HK-2 (cell line): ENCODE measurements at regions not wholly inside any gene's neighbourhood (a gene's known extent, or its start where the extent isn't known, plus 50 kb on each side); places are given as distances from the start of the nearest gene placed in this dataset.

Experiments
- DNase-seq: peaks from one replicate; pipeline ENCODE4 v3.0.0-alpha.2; 2018; ENCODE audit not compliant: unreplicated experiment

DNA sequence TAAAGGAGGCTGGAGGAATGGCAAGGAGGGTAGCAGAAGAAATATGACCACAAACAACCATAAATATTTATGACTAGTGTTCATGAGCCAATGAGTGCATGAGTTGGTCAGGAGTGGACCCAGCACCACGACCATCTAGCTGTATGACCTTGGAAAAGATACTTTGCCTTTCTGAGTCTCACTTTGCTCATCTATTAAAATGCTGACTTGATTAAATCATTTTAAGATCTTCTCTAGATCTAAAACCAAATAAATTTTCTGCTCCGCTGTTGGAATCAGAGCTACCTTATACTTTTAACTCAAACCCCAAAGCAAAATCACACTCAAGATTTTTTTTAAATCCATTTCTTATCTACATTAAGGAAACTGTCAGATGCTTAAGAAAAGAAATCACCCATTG lies 207.0 kb downstream of the GPAM start:
- no peak for DNase-seq

DNA sequence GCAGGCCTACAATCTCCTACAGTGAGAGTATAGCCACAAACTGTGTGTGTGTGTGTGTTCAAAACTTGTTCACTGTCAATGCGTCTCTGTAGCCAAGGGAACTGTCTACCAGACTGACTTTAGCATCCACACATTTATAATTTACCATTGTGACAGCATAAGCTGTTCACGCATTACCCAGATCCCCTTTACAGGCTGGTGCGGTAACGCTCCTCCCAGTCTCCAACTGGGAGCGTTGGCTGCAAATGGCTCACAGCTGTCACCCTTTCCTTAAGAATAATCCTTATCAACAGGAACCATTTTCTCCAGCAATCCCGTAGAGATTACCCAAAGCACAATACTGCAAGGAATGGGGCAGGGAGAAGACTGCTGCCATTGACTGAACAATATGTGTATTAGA lies 199.5 kb downstream of the GPAM start:
- DNase-seq = no peak

DNA sequence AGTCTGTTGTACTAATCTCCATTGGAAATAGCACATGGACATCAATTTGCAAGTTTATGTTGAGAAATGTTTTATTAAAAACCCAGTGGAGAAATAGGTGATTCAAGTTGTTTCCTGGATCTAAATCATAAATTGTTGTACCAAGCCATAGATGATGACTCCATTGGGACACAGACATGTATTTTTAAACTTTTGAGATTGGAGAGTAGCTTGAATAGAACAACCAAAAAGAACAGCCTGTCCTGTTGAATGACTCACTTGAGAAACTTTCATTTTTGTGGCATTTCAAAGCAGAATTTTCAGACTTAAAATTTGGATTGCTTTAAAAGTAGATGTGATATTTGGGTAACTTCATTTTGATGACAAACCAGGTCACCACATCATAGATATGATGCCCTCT lies 197.5 kb downstream of the GPAM start:
- DNase-seq = no peak

DNA sequence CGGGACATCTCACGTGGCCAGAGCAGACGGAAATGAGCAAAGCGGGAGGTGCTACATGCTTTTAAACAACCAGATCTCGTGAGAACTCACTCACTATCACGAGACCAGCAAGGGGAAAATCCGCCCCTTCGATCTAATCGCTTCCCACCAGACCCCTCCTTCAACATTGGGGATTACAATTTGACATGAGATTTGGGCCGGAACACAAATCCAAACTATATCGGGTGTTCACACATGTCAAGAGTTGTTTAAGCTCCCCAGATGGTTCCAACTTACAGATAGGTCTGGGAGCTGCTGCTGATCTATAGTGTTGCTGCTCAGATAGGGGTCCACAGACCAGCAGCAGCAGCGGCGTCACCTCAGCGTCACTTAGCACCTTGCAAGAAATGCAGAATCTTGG lies 194.9 kb downstream of the GPAM start:
- no peak for DNase-seq

DNA sequence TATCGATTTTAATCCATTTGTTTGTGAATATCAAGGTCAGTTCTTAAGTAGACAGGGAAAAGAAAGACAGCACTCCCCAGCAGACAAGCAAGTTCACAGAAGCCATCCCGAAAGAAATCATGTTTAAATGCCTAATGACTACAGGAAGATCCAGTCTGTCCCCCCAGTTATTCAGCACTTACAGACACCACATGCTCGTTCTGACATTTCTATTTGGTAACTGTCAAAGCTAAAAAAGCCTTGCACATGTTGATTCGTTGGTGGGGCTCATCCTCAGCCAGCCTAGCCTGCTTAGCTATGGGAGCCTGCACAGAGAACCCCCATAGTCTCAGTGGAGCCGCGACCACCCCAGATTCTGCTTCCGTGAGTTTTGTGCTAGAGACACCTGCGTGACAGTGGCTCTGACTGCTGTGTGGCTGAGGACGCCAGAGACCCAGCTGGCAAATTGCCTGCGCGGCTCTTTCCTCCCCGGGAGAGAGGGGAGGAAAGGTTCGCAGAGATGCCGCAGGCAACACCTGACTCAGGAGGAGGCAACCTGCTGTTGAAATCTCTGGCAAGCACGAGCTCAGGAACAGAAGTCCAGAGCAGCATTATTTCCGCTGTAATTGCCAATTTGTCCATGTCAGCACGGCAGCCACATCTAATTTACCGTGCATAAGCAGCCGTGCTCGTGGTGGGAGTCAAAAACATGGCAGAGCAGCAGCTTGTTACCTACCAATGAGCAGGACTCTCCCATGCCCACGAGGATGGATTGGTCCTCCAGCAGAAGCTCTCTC lies 194.2 kb downstream of the GPAM start:
- no peak for DNase-seq

DNA sequence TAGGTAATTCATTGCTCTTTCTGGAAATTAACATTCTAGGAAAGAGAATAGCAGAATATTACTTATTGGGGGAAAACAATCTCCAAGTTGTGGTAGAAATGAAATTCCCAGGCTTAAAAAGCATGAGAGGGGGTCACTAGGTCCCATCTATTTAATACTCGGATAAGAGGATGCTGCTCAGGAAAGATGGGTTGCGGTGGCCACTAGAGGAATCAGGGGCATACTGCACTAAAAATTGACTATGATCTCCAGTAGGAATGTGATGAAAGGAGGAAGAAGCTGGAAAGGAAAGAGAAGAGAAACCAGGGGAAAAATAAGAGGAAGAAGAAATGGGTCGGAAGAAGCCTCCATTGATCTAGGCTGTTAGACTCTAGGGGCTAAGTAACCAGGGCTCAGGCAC lies 192.8 kb downstream of the GPAM start:
- DNase-seq = no peak

DNA sequence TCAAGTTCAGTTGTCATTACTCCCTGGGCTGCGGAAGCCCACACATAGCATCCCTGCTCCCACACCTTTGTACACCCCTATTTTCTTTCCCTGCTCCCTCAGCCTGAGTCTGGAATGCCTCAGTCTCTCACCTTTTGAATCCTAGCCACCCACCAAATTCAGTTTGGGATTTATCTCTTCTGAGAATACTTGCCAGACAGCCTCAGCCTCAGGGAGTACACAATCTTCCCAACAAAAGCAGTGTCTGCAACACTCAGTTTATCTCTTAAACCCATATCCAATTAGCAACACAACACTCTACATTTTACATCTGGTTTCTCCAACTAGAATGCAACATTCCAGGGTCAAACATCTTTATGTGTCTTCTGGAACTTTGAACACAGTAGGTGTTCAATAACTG lies 190.2 kb downstream of the GPAM start:
- DNase-seq = no peak

DNA sequence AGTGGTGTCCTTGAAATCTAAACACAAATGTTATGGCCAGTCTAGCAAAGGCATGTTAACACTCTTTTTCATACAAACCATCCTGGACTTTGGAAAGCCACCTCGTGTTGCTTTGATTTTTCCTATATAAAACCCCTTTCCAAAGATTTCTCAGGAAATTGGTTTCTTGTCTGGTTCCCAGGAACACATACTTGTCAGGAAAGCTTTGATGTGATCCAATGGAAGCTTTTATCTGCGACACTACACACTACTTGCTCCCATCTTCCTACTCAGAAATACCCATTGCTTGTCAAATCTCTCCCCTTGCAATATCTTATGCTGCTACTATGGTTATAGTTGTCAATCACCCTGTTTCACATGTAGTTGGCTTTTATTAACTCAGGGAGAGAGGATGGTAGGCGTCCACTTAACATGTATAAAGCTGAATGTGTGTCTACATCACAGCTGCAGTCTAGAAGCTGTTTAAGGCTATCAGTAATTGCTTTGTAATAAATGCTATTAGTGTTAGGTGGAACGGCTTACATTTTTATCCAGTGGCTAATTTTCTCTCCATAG lies 189.6 kb downstream of the GPAM start:
- DNase-seq = no peak

DNA sequence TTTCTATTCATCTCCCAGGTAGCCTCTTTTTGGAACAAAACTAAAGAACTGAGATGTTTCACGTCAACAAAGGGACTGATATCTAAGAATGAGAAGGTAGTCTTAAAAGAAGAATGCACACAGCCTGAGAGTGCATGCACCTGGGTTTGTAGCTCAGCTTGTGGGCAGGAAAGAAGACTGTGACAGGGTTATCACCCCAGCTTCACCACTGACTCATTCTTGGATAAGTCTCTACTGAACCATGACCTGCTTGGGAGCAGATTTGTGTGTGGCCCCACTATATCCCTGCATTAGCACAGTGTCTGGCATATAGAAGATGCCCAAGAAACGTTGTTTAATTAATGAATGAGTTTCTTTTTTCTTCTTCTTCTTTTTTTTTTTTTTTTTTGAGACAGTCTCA lies 187.5 kb downstream of the GPAM start:
- DNase-seq = no peak

DNA sequence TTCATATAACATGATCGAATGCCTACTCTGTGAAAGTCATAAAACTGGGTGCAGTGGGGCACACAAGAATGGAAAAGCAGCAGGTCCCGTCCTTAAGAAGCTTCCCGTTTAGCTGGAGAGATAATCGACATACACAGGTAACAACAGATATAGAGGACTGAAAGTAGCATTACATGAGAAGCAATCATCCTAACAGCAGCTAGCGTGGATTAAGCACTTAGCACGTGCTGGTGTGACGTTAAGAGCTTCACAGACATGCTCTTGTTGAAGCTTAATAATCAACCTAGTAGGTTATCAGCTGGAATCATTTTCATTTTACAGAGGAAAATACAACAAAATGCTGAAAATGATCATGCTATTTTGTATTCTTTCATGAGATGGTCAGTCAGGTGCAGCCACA lies 184.8 kb downstream of the GPAM start:
- no peak for DNase-seq

DNA sequence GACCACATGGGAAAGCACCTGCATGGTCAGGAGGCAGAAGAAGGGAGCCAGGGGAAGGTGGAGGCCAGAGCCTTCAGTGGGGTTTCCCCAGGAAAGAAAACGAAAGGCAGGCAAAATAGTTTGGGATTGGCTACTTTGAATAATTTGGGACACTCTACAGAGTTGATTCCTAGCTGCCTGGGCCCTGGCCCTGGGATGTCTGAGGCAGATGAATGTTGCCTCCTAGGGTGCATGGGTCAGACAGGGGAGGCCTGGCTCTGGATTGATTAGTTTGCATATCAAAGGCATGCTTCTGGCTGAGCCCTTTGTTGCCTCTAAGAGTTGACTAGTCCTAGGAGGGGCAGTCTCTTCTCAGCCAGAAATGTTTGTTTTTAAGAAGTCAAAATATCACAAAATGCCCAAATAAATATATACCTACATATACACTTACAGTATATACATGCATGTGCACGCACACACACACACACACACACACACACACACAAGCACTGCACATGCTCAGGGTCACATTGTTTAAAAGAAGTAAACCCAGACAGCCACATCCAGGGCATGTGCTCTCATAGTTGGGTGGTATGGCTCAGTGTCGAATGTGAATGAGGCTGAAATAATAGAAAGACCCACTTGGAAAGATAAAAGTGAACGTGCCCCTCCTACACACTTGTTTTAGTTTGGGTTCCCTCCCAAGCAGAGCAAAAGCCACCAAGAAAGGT lies 184.2 kb downstream of the GPAM start:
- no peak for DNase-seq

DNA sequence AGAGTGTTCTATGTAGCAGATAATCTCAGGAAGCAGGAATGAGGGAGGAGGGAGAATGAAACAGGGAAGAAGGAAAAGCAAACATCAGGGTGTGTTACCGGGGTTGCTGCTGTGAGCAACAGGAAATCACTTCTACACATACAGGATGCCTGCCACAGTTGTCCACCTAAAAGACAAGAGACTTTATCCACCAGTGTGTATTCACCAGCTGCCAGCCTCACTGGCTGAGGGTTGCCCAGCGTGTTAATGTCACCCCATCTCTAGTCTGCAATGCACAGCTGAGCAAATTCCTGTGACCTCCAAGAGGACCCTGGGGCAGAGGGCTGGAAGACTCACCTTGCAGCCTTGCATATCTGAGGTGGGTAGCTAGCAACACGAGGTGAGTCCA lies 183.7 kb downstream of the GPAM start:
- no peak for DNase-seq

DNA sequence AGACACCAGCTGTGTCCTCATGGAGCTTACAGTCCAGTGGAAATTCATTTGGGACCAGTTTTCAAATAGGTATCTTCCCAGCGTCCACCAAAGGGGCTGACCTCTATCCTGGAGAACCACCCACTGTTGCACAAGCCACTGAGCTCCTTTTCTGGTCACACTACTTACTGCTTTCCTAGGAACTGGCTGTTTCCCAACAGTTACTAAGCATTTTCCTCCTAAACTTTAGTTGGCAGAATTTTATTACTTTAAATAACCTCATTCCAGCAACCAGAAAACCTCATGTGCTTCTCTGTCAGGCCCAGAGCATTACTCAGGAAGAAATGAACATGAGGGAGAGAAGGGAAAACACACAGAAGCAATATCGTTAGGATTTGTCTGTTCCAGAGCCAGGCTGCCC lies 183.1 kb downstream of the GPAM start:
- DNase-seq = no peak

DNA sequence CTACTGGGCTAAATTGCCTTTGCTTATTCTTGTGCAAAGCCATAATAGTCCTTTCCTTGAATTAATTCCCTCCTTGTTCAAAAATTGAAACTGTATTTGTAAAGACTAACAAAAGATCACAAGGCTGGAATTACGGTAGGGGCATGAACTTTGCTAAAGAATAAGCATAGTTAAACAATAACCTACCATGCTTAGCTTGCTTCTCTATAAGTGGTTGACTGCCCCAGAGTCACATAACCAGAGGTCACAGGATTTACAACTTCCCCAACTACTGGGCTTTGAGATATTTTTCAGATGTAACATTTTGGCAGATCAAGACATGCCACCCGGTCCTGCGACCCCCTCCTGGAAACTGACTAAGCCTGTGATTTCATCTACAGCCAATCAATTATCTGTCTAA lies 181.4 kb downstream of the GPAM start:
- no peak for DNase-seq

DNA sequence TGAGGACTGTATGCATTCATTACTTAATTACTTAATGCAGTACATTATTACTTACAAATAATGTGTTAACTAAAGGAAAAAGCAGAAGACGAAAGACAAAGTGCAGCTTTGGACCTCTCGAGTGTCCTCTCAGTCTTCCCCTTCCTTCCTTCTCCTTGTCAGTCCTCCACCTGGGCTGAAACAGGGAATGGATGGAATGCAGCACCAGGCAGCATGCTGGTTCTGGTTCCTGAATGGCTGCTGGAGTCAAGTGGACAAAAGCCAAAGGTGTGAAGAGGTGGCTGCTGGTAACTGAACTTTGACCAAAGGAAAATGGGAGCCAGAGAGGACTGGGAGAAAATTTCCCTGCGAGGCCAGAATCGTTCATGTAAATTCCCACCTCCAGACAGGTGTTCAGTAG lies 179.5 kb downstream of the GPAM start:
- no peak for DNase-seq

DNA sequence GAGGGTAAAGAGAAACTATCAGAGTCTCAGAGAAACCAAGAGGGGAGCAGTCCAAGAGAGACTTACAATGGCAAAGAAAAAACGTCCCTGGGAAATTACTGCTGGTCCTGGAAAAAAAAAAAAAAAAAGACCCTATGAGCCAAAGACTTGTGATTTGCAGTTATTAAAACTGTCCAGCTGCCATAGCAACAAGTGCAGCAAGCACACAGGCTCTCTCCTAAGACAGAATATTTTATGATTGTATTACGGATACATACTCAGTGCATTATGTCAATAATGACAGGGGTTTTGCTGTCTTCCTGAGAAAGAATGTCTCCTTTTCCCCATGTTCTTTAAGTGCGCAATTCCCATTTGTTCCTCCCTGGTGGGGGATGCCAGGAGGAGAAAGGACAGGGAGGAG lies 178.5 kb downstream of the GPAM start:
- no peak for DNase-seq

DNA sequence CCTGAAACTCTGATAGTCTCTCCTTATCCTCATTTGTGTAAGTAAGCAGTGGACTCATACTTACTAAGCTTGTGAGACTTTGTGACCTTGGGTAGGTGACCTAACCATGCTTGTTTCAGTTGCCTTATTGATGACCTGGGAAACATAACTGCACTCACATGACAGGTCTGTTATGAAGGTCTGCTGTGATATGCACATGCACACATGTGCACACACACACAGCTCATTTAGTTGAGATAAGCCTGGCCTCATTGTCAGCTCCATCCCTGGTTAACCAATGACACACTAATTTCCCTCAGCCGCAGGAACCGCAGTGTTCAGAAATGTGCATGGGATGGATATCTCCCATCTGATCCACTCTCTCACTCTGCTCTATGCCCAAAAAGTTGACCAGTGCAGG lies 177.2 kb downstream of the GPAM start:
- no peak for DNase-seq

DNA sequence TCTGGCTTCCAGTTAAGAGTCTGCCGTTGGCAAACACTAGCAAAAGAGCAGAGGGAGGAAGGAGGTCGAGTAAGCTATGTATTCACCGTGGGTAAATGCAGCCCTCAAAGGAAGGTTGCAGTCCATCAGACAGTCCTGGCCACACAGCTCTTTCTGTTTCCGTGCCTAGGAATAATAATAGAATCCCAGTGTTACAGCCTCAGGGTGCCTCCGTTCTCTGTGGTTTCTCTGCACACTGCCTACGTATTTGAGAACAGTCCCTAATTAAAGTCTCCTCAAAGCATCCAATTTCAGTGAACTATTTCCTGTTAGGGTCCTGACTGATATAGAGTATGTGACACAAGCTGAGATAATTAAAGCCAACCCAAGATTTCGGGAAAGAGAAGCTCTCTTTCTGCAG lies 176.7 kb downstream of the GPAM start:
- DNase-seq = no peak

DNA sequence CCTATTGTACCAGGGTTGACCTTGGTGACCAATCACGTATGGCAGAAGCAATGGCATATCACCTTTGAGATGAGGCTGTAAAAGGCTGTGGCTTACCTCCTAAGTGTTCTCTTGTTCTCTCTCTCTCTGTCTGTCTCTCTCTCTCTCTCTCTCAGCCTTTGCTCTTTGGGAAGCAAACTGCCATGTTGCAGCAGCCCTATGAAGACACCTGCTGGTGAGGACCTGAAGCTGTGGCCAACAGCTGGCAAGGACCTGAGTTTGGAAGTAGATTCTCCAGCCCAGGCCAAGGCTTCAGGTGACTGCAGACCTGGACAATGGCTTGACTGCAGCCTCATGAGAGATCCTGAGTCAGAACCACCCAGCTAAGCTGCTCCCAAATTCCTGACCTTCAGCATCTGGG lies 161.4 kb downstream of the GPAM start:
- no peak for DNase-seq

DNA sequence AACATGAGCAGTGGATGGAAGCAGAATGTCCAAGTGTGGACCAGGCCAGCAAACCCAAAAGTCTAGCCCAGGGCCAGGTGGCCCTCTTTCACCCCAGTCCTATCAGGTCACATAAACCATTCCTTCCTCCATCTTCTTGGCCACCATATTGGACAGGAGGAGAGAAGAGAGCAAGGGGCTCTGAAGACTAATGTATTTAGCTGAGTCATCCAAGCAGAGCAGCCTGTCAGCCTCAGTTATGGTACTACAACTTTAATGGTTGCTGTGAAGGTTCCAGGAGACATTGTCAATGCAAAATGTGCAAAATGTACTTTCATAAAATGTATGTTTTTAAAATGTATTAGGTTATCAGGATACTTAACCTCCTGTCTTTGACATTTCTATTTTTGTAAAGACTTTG lies 159.5 kb downstream of the GPAM start:
- DNase-seq = no peak

DNA sequence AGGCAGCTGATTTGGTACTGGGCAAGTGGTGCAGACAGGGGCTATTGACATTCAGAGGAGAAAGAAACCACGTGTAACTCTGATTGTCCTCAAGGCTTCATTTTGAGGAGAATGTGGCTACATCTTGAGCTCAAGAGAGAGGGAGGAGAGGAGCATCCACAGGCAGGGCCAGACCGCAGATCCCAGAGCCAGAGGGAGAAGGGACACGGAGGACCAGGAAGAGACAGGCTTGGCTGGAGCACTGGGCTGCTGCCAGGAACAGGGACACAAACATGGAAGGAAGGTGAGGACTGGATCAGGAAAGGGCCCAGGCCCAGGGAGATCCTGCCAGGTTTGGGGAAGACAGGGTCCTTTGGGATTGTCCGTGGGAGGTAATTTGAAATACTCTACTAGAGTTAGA lies 158.3 kb downstream of the GPAM start:
- no peak for DNase-seq

DNA sequence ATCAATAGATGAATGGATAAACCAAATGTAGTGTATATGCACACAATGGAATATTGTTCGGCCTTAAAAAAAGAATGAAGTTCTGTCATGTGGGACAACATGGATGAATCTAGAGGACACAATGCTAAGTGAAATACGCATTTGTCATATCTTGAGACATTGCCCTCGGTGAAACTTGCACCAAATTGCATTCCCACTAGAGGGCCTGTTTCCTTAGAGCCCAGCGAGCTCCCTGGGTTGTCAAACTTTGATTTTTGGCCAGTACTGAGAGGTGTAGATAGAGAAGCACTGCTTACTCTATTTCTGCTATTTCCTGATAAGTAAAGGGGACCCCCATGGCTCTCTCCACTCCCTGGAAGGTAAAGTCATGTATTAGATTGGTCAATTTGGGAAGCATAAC lies 157.1 kb downstream of the GPAM start:
- DNase-seq = no peak

DNA sequence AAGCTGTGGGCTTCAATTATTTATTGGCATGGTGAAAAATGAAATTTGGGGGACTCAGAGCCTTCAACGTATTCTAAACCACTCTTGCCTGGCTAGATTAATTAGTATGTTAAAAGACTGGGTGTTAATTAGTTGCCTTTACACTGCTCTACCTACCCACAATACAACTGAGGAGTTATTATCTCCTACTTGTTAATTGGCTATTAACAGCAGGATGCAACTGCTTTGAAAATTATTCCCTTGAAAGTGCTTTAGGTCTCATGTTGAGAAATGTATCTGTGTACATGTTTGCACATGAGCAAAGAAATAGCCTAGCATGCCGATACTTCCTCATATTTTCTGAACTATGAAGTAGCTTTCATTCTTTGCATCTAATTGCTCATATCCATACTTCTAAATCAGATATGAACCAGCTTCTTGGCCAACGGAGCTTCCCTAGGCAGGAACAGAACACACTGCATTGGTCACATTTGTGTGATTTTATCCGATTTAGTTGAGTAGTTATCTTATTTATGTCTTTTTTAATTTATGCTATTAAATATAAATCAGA lies 155.8 kb downstream of the GPAM start:
- DNase-seq = no peak
